Skeletal muscle tissue (tissue), 3 donors: ENCODE measurements at regions not wholly inside any gene's neighbourhood (a gene's known extent, or its start where the extent isn't known, plus 50 kb on each side); places are given as distances from the start of the nearest gene placed in this dataset.

ENCODE experiments used
- H3K27ac ChIP-seq: one replicate; pipeline ENCODE4 v1.7.0; 2013; ENCODE audit warnings: mild to moderate bottlenecking, low read depth, low read length, inconsistent platforms
- H3K27me3 ChIP-seq, 3 donors: one replicate each; pipeline ENCODE4 v1.7.0; 2013; ENCODE audit warnings: low read length in 3 of 3; ENCODE audit not compliant: control insufficient read depth in 3 of 3, insufficient read depth in 3 of 3
- H3K36me3 ChIP-seq, 3 donors: one replicate each; pipeline ENCODE4 v1.7.0; 2013; ENCODE audit warnings: low read length in 3 of 3; ENCODE audit not compliant: control insufficient read depth in 3 of 3, insufficient read depth in 3 of 3
- H3K4me1 ChIP-seq, 3 donors: one replicate each; pipeline ENCODE4 v1.7.0; 2013; ENCODE audit warnings: low read length in 3 of 3, mild to moderate bottlenecking in 3 of 3; ENCODE audit not compliant: control insufficient read depth in 3 of 3, insufficient read depth in 3 of 3
- H3K4me3 ChIP-seq, 3 donors: one replicate each; pipeline ENCODE4 v1.7.0; 2013; ENCODE audit warnings: low read length in 3 of 3
- H3K9ac ChIP-seq, 3 donors: one replicate each; pipeline ENCODE4 v1.7.0; 2013; ENCODE audit warnings: low read length in 3 of 3, mild to moderate bottlenecking in 3 of 3, moderate library complexity in 2 of 3, low read depth in 1 of 3
- H3K9me3 ChIP-seq, 3 donors: one replicate each; pipeline ENCODE4 v1.7.0; 2013; ENCODE audit warnings: low read length in 3 of 3; ENCODE audit not compliant: control insufficient read depth in 3 of 3
- donor health status: Osteomylitis.

GRCh38 chr2:107264184-107264583, 378.2 kb upstream of the ST6GAL2 start:
- peaks cover 0 to 3% (median 0%) of the 10 kb centered on the region in 3 donors for H3K9me3 ChIP-seq
- peaks cover 0 to 2% (median 2%) of the 10 kb centered on the region in 3 donors for H3K4me1 ChIP-seq
- H3K4me3 ChIP-seq: no peak overlapping the region
- no peaks in the 10 kb centered on the region for H3K36me3 ChIP-seq
- no peaks in the 10 kb centered on the region for H3K27me3 ChIP-seq
- H3K9ac ChIP-seq: no peak overlapping the region
- H3K27ac ChIP-seq: no peak overlapping the region

- Histone ChIP-seq H3K9ac (no peak overlapping the region), H3K27me3 (no peaks in the 10 kb centered on the region), H3K9me3 (peaks cover 0 to 3% (median 0%) of the 10 kb centered on the region in 3 donors), H3K36me3 (no peaks in the 10 kb centered on the region), H3K4me3 (no peak overlapping the region), H3K4me1 (no peaks in the 10 kb centered on the region), H3K27ac (no peak overlapping the region)
Observed at GRCh38 chr2:107266555-107266954, 380.6 kb upstream of the ST6GAL2 start.

GRCh38 chr2:107267086-107267485, 381.1 kb upstream of the ST6GAL2 start:
- no peak overlapping the region for H3K9ac ChIP-seq
- H3K4me1 ChIP-seq: no peaks in the 10 kb centered on the region
- no peak overlapping the region for H3K27ac ChIP-seq
- H3K27me3 ChIP-seq: no peaks in the 10 kb centered on the region
- peaks cover 0 to 3% (median 0%) of the 10 kb centered on the region in 3 donors for H3K9me3 ChIP-seq
- no peak overlapping the region for H3K4me3 ChIP-seq
- H3K36me3 ChIP-seq: no peaks in the 10 kb centered on the region

DNA sequence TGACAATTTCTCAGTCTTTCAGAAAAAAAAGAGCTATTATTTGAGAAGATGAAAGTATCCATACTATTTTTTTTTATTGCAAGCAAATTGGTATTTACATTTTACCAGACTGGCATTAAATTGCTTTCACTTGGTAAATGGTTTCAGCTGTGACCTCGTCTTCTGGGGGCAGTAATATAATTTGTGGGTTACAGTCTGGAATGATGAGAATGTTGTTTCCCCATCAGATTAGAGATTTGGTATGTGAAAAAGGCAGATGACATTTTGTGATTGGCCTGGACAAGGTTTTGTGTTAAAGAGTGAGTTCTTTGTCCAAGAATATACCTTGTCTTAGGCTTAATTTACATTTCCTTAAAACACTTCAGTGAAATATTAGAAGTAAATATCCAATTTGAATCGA, 390.1 kb upstream of the ST6GAL2 start:
- Histone ChIP-seq H3K4me3 (no peak overlapping the region), H3K4me1 (no peaks in the 10 kb centered on the region), H3K36me3 (no peaks in the 10 kb centered on the region), H3K9ac (no peak overlapping the region), H3K9me3 (no peaks in the 10 kb centered on the region), H3K27me3 (no peaks in the 10 kb centered on the region), H3K27ac (no peak overlapping the region)

DNA sequence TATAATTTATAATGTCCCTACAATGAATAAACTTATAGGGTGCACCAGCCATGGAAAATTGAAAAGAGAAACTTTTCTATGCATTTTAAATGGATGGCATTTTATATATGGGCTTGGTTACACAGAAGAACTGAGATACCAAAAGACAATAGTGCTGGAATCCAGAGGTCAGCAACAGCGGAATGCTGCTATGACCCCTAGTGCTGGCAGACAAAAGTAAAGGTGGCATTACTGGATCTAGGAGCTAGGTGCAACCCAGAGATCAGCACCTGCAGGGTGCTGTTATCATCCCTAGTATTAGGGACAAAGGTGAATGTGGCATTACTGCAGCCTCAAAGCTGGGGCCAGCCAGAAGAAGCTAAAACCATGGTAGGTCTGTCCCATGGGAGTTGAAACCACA, 392.7 kb upstream of the ST6GAL2 start:
- Histone ChIP-seq H3K4me3 (no peak overlapping the region), H3K27ac (no peak overlapping the region), H3K4me1 (no peaks in the 10 kb centered on the region), H3K27me3 (no peaks in the 10 kb centered on the region), H3K9ac (no peak overlapping the region), H3K36me3 (no peaks in the 10 kb centered on the region), H3K9me3 (no peaks in the 10 kb centered on the region)

DNA sequence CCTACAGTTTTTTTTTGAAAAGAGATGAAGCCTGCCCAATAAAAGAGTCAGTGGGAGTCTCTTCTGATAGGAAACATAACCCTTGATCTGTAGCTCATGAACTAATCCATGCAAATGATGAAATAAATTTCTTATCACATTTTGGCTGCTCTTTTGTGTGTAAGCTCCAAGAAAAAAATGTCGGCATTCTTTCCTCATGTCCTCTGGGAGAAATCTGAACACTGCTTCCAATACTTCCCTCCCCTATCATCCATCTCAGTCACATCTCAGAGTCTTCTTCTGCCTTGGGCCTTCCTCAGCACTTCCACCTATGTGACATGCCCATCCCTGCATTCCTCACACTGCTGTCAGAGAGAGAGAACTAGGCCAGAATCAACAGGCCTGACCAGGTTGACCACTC, 395.7 kb upstream of the ST6GAL2 start:
- Histone ChIP-seq H3K9me3 (no peaks in the 10 kb centered on the region), H3K4me3 (no peak overlapping the region), H3K27me3 (no peaks in the 10 kb centered on the region), H3K36me3 (no peaks in the 10 kb centered on the region), H3K9ac (no peak overlapping the region), H3K4me1 (no peaks in the 10 kb centered on the region), H3K27ac (no peak overlapping the region)

DNA sequence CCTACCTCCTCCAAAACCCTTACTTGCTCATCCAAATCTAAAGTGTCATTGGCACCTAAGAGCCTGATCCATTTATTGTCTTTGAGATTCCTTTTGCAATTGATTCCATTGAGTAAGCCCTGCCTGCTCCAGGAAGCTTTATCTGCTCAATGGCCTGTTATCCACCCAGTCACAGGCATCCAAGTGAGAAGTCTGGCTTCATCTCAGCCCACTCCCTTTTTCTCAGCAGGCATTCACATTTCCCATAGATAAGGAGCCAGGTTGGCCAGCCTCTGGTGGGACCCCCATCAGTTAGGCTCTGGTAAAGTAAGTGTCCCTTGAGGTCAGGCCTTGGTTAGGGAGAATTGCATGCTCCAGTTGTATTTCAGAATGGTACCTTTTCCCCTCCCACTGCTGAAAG, 396.2 kb upstream of the ST6GAL2 start:
- H3K4me3 ChIP-seq: no peak overlapping the region
- no peak overlapping the region for H3K27ac ChIP-seq
- H3K4me1 ChIP-seq: no peaks in the 10 kb centered on the region
- no peaks in the 10 kb centered on the region for H3K9me3 ChIP-seq
- H3K9ac ChIP-seq: no peak overlapping the region
- H3K36me3 ChIP-seq: no peaks in the 10 kb centered on the region
- no peaks in the 10 kb centered on the region for H3K27me3 ChIP-seq

DNA sequence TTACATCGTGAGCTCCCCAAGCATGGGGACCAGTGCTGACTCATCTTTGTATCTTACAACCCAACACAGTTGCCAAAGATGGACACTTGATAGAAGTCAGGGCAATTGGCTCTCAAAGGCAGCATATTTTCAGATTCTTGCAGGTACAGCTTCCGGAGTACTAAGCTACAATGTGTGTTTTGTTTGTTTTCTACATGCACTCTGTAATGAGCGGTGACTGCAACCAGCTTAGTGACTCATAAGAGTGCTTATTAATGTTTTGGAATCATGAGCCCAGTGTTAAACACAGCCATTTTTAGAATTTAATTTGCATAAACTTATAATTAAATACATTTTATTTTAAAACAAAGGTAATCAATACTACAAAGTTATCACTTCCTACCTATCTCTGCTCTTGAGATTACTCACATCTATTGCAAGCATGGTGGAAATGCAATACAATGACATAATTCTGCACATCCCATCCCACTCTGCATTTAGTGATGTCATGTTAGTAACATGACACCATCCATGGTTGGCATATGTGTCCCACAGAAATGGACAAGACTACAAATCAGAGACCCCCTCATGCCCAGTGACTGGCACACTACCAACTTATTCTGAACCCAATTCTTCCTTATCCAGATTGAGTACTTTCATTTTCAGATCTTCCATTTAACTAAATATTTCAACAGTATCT, 399.8 kb upstream of the ST6GAL2 start:
- Histone ChIP-seq H3K9ac (no peak overlapping the region), H3K27me3 (no peaks in the 10 kb centered on the region), H3K27ac (no peak overlapping the region), H3K36me3 (no peaks in the 10 kb centered on the region), H3K4me1 (no peaks in the 10 kb centered on the region), H3K9me3 (no peaks in the 10 kb centered on the region), H3K4me3 (no peak overlapping the region)

GRCh38 chr2:107290041-107290440, 404.1 kb upstream of the ST6GAL2 start:
- Histone ChIP-seq H3K4me1 (no peaks in the 10 kb centered on the region), H3K9me3 (no peaks in the 10 kb centered on the region), H3K4me3 (no peak overlapping the region), H3K27ac (no peak overlapping the region), H3K9ac (no peak overlapping the region), H3K27me3 (no peaks in the 10 kb centered on the region), H3K36me3 (no peaks in the 10 kb centered on the region)

DNA sequence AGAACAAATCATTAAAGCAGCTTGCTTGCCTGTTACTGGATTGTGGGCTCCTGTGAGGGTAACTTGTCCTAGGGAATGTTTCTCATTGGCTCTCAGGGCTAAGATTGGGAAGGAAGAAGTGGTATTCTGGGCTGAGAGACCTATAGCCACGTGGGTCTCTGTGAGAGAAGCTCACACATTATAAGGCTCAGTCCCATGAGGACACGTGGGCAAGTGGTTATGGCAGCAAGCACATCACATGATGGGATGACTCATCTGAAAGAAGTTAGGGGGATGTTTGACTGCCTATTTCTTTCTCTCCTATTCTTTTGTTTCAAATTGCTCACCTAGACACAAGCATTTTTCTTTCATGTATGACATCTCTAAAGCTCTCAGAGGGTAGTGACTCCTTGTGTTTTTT, 418.0 kb upstream of the ST6GAL2 start:
- H3K27me3 ChIP-seq: no peaks in the 10 kb centered on the region
- no peak overlapping the region for H3K4me3 ChIP-seq
- no peak overlapping the region for H3K9ac ChIP-seq
- H3K36me3 ChIP-seq: no peaks in the 10 kb centered on the region
- H3K27ac ChIP-seq: no peak overlapping the region
- H3K9me3 ChIP-seq: no peaks in the 10 kb centered on the region
- no peaks in the 10 kb centered on the region for H3K4me1 ChIP-seq
